Esophagus squamous epithelium (tissue), 5 donors: ENCODE measurements at regions not wholly inside any gene's neighbourhood (a gene's known extent, or its start where the extent isn't known, plus 50 kb on each side); places are given as distances from the start of the nearest gene placed in this dataset.

ENCODE experiments used
- DNase-seq: peaks from one replicate; lab custom pipeline; 2025; lab: John Stamatoyannopoulos, UW
- H3K27ac ChIP-seq, 4 donors: fragments of 200-600 bp; sonication (generic); one replicate each; pipeline ENCODE4 v1.5.1; 2016 to 2019; ENCODE audit warnings: mild to moderate bottlenecking in 1 of 4
- H3K27me3 ChIP-seq, 4 donors: fragments of 200-600 bp; sonication (generic); 1 replicate in 3 of 4; 2 replicates in 1 of 4; pipeline versions ENCODE4 v1.5.1 to v1.6.0; 2017 to 2021; ENCODE audit warnings: antibody characterized with exemption in 1 of 4
- H3K36me3 ChIP-seq, 3 donors: fragments of 200-600 bp; sonication (generic); one replicate each; pipeline ENCODE4 v1.5.1; 2016 to 2019
- H3K4me1 ChIP-seq, 3 donors: fragments of 200-600 bp; sonication (generic); one replicate each; pipeline ENCODE4 v1.5.1; 2017 to 2019
- H3K4me3 ChIP-seq, 4 donors: fragments of 200-600 bp; sonication (generic); 1 replicate in 3 of 4; 2 replicates in 1 of 4; pipeline ENCODE4 v1.5.1; 2016 to 2019; ENCODE audit warnings: mild to moderate bottlenecking in 2 of 4, moderate library complexity in 1 of 4
- H3K9me3 ChIP-seq, 3 donors: fragments of 200-600 bp; sonication (generic); one replicate each; pipeline ENCODE4 v1.5.1; 2016 to 2019
- POLR2A ChIP-seq, 4 donors: fragments of 450-650 bp; IDR thresholded peaks; one replicate each; pipeline ENCODE4 v1.6.1; 2017; ENCODE audit warnings: antibody characterized with exemption in 4 of 4, mild to moderate bottlenecking in 4 of 4, moderate library complexity in 3 of 4
- whole genome bisulfite sequencing, 2 donors: methylation state at CpG; one replicate each; pipeline ENCODE4 v1.1.5; 2018; 5-methylcytosine and 5-hydroxymethylcytosine counted together
- intact Hi-C: fragments of 100-400 bp; cut with DNase I; formaldehyde crosslinking; loops from one replicate; pipeline ENCODE4 v1.15.0; 2022
- TF ChIP-seq, protein P1 (sequence below), 6 experiments: fragments of 450-650 bp in 4 of 6; fragments of 200-600 bp in 2 of 6; sonication (generic) in 2 of 6; IDR thresholded peaks; one replicate each; pipeline ENCODE4 v1.5.1; 2016 to 2019; ENCODE audit warnings: antibody characterized with exemption in 6 of 6, mild to moderate bottlenecking in 4 of 6, moderate library complexity in 4 of 6
- donor health status: DM: yes; HTN: yes; CAD: no.

DNA sequence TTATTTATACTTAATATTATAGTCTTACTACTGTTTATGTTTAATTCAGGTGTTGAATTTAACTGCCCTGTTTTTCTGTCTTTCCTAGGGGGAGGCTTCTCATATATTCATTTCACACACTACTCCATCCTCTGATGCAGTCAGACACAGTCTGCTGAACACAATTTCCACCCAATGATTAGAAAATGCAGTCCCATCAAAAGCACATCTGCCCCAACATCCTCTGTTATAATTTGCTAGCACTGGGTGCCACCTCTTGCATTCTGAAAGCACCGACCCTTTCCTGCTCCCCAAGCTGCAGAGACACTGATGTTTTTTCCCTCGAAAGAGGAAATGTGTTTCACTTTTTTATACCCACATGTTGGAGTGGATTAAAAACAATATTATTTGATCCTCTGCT is 474.7 kb downstream of the PID1 start:
- DNase-seq = no peak

DNA sequence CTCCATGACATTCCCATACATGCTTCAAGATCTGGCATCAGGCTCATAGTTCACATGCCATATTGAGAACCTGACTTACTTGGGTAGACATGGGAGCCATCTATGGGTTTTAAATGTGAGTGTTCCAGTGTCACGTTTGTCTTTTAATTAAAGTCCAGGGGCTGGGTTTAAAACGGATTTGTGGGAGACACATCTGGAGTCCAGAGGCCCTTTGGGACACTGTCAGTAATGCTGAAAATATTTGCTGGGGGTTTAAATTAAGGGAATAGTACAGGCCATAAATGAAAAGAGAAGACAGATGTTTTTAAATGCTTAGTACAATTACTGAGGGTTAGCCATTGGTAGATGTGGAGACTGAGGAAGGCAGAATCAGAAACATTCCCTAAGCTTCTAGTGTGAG is 478.0 kb downstream of the PID1 start:
- H3K36me3 ChIP-seq = no peaks in the 10 kb centered on the region
- H3K27ac ChIP-seq = no peak overlapping the region
- H3K4me1 ChIP-seq = no peaks in the 10 kb centered on the region
- WGBS, 2 donors = 42 to 50% methylated on average over 2 of the region's 2 CpGs
- TF ChIP-seq, protein P1, sequence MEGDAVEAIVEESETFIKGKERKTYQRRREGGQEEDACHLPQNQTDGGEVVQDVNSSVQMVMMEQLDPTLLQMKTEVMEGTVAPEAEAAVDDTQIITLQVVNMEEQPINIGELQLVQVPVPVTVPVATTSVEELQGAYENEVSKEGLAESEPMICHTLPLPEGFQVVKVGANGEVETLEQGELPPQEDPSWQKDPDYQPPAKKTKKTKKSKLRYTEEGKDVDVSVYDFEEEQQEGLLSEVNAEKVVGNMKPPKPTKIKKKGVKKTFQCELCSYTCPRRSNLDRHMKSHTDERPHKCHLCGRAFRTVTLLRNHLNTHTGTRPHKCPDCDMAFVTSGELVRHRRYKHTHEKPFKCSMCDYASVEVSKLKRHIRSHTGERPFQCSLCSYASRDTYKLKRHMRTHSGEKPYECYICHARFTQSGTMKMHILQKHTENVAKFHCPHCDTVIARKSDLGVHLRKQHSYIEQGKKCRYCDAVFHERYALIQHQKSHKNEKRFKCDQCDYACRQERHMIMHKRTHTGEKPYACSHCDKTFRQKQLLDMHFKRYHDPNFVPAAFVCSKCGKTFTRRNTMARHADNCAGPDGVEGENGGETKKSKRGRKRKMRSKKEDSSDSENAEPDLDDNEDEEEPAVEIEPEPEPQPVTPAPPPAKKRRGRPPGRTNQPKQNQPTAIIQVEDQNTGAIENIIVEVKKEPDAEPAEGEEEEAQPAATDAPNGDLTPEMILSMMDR (IDR thresholded peaks at IDR 0.05) = no peak
- TF ChIP-seq POLR2A (IDR thresholded peaks at IDR 0.05) = no peak
- intact Hi-C loops = no loop called here
- H3K9me3 ChIP-seq = no peaks in the 10 kb centered on the region
- H3K4me3 ChIP-seq = no peak overlapping the region
- DNase-seq = no peak
- no peaks in the 10 kb centered on the region for H3K27me3 ChIP-seq

More for the DNA sequence above, 474.7 kb downstream of the PID1 start:
- TF ChIP-seq POLR2A (IDR thresholded peaks at IDR 0.05) = no peak
- TF ChIP-seq, protein P1 (IDR thresholded peaks at IDR 0.05) = no peak
- Histone ChIP-seq H3K4me1 (no peaks in the 10 kb centered on the region), H3K4me3 (no peak overlapping the region), H3K36me3 (no peaks in the 10 kb centered on the region), H3K27me3 (no peaks in the 10 kb centered on the region), H3K27ac (no peak overlapping the region), H3K9me3 (no peaks in the 10 kb centered on the region)
- 52 to 53% methylated on average over 2 of the region's 2 CpGs for WGBS, 2 donors
- intact Hi-C loops = no loop called here

DNA sequence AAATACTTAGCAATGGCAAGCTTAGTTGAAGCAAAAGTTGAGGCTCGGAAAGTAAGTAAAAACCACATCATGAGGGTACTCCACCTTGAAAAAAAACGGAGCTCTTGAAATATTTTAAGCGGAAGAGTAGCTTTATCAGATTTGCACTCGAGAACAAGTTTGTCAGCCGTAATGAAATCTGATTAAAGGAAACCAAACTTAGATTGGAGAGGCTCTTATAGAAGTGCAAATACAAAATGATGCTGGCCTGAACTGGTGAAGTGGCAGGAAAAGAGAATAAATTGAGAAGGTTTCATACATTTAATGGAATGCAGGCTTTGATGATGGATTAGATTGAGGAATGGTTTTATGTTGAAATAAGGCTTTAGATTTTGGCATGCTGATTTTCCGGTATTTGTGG is 484.2 kb downstream of the PID1 start:
- H3K27ac ChIP-seq = no peak overlapping the region
- DNase-seq = no peak
- 68 to 80% methylated on average over 6 of the region's 6 CpGs for WGBS, 2 donors

DNA sequence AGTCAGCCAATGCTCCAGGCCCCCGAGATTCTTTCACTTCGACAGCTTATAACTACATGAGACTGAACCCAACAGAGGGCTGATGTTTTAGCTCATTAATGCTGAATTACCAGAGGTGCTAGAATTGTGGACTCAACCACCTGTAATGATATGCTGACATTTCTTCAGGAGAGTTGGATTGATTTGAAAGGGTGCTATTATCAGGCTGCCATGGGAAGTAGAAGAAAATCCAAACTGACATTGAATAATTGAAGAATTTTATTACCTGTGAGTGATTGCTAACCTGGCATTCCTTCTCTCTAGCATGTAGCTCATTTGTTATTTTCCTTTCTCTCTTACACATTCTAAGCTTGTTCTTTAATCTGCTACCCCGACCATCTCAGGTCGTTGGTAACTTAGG is 488.8 kb downstream of the PID1 start:
- H3K27ac ChIP-seq = no peak overlapping the region
- H3K36me3 ChIP-seq = no peaks in the 10 kb centered on the region
- WGBS, 2 donors = 57 to 69% methylated on average over 4 of the region's 4 CpGs
- H3K9me3 ChIP-seq = no peaks in the 10 kb centered on the region
- no peaks in the 10 kb centered on the region for H3K27me3 ChIP-seq
- TF ChIP-seq, protein P1 (IDR thresholded peaks at IDR 0.05) = no peak
- TF ChIP-seq POLR2A (IDR thresholded peaks at IDR 0.05) = no peak
- no peak overlapping the region for H3K4me3 ChIP-seq
- H3K4me1 ChIP-seq = no peaks in the 10 kb centered on the region
- intact Hi-C loops = no loop called here
- DNase-seq = no peak

More for the DNA sequence above, 484.2 kb downstream of the PID1 start:
- Histone ChIP-seq H3K27me3 (no peaks in the 10 kb centered on the region), H3K4me1 (no peaks in the 10 kb centered on the region), H3K36me3 (no peaks in the 10 kb centered on the region), H3K9me3 (no peaks in the 10 kb centered on the region), H3K4me3 (no peak overlapping the region)
- intact Hi-C loops = no loop called here
- TF ChIP-seq, protein P1 (IDR thresholded peaks at IDR 0.05) = no peak
- no peak for TF ChIP-seq POLR2A (IDR thresholded peaks at IDR 0.05)

DNA sequence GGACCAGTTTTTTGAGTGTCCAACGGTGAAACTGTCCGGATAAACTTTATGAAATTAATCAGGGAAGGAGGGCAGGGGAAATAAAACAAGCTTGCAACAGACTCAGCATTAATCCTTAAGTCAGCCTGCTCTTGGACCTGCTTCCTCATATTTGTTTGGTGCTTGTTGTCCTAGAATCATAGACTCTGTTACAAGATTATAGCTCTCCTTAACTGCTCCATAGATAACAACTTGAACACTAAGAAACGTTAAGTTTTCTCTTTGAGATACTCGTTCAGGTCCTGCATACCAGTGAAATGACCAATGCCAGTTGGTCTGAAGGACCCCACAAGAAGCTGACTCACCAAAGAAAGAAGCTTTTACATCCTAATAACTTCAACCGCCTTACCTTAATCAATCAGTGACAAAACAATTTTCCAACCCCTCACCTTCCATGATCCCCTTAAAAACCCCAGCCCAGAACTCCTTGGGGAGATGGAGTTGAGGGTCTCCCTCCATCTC is 493.2 kb downstream of the PID1 start:
- WGBS, 2 donors = 59 to 65% methylated on average over 5 of the region's 5 CpGs
- Histone ChIP-seq H3K4me1 (peaks cover 0 to under 1% (median 0%) of the 10 kb centered on the region in 3 donors), H3K27me3 (no peaks in the 10 kb centered on the region), H3K36me3 (no peaks in the 10 kb centered on the region), H3K9me3 (no peaks in the 10 kb centered on the region), H3K27ac (no peak overlapping the region), H3K4me3 (no peak overlapping the region)
- TF ChIP-seq, protein P1 (IDR thresholded peaks at IDR 0.05) = no peak
- no peak for TF ChIP-seq POLR2A (IDR thresholded peaks at IDR 0.05)
- DNase-seq = no peak
- intact Hi-C loops = no loop called here
